ENCODE measurements at regions not wholly inside any gene's neighbourhood (a gene's known extent, or its start where the extent isn't known, plus 50 kb on each side); places are given as distances from the start of the nearest gene placed in this dataset.

DNA sequence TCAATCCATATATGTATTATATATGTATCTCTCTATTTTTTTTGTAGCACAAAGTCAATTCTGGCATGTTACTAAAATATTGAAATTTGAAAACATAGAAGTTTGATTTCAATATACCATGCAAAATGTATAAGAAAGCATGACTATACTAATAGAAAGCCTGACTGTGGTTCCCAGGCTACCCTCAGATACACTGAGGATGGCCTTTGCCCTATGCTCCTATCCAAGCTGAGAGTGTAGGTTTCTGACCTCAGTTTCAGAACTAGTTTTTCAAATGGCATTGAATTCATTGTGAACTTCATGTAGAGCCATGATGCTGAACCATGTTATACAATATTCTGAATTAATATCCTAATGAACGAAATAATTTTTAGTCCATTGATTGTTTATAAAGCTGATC is 220.4 kb upstream of the IZUMO3 start:
- Histone ChIP-seq H3K4me3 (no peak overlapping the region), H3K27ac (no peak overlapping the region), H3K27me3 (no peaks in the 10 kb centered on the region), H3K36me3 (no peaks in the 10 kb centered on the region), H3K4me1 (no peaks in the 10 kb centered on the region), H3K9me3 (no peaks in the 10 kb centered on the region)
- intact Hi-C loops (cut with DNase I) = no loop called here
- DNase-seq (ENCODE audit: low spot score in 2 of 2) = no peak
- TF ChIP-seq, protein P1, sequence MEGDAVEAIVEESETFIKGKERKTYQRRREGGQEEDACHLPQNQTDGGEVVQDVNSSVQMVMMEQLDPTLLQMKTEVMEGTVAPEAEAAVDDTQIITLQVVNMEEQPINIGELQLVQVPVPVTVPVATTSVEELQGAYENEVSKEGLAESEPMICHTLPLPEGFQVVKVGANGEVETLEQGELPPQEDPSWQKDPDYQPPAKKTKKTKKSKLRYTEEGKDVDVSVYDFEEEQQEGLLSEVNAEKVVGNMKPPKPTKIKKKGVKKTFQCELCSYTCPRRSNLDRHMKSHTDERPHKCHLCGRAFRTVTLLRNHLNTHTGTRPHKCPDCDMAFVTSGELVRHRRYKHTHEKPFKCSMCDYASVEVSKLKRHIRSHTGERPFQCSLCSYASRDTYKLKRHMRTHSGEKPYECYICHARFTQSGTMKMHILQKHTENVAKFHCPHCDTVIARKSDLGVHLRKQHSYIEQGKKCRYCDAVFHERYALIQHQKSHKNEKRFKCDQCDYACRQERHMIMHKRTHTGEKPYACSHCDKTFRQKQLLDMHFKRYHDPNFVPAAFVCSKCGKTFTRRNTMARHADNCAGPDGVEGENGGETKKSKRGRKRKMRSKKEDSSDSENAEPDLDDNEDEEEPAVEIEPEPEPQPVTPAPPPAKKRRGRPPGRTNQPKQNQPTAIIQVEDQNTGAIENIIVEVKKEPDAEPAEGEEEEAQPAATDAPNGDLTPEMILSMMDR (IDR thresholded peaks at IDR 0.05) = no peak

DNA sequence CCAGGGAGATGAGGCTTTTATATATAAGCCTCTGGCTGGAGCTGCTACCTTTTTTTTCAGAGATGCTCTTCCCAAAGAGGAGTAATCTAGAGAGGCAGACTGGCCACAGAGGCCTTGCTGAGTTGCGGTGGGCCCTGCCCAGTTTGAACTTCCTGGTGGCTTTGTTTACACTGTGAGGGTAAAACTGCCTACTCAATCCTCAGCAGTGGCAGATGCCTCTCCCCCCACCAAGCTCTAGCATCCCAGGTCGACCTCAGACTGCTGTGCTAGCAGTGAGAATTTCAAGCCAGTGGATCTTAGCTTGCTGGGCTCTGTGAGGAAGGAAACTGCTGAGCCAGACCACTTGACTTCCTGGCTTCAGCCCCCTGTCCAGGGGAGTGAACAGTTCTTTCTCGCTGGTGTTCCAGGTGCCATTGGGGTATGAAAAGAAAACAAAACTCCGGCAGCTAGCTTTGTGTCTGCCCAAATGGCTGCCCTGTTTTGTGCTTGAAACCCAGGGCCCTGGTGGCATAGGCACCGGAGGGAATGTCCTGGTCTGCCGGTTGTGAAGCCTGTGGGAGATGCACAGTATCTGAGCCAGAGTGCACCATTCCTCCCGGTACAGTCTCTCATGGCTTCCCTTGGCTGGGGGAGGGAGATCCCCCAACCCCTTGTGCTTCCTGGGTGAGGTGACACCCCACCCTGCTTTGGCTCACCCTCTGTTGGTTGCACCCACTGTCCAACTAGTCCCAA is 219.5 kb upstream of the IZUMO3 start:
- H3K4me3 ChIP-seq = no peak overlapping the region
- DNase-seq (ENCODE audit: low spot score in 2 of 2) = no peak

DNA sequence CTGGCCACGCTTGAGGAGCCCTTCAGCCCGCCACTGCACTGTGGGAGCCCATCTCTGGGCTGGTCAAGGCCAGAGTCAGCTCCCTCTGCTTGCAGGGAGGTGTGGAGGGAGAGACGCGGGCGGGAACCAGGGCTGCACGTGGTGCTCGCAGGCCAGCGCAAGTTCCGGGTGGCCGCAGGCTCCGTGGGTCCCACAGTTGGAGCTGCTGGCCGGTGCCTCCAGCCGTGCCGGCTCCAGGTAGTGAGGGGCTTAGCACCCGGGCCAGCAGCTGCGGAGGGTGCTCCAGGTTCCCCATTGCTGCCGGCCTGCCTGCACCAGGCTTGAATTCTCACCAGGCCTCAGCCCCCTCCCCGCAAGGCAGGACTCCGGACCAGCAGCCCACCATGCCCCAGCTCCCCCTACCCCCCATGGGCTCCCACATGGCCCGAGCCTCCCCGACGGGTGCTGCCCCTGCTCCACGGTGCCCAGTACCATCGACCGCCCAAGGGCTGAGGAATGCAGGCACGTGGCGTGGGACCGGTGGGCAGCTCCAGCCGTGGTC is 192.8 kb upstream of the IZUMO3 start:
- H3K9me3 ChIP-seq = no peaks in the 10 kb centered on the region
- H3K4me1 ChIP-seq = no peaks in the 10 kb centered on the region
- TF ChIP-seq, protein P1 (IDR thresholded peaks at IDR 0.05) = no peak
- no peak overlapping the region for H3K27ac ChIP-seq
- H3K4me3 ChIP-seq = no peak overlapping the region
- DNase-seq (ENCODE audit: low spot score in 2 of 2) = no peak
- intact Hi-C loops (cut with DNase I) = no loop called here
- H3K36me3 ChIP-seq = no peaks in the 10 kb centered on the region
- no peaks in the 10 kb centered on the region for H3K27me3 ChIP-seq

More for the DNA sequence above, 219.5 kb upstream of the IZUMO3 start:
- TF ChIP-seq, protein P1 (IDR thresholded peaks at IDR 0.05) = no peak
- intact Hi-C loops (cut with DNase I) = no loop called here
- no peaks in the 10 kb centered on the region for H3K27me3 ChIP-seq
- no peaks in the 10 kb centered on the region for H3K4me1 ChIP-seq
- no peaks in the 10 kb centered on the region for H3K36me3 ChIP-seq
- no peak overlapping the region for H3K27ac ChIP-seq
- H3K9me3 ChIP-seq = no peaks in the 10 kb centered on the region

GRCh38 chr9:24731754-24732153 is 186.1 kb upstream of the IZUMO3 start:
- TF ChIP-seq, protein P1 (IDR thresholded peaks at IDR 0.05) = no peak
- H3K4me3 ChIP-seq = no peak overlapping the region
- DNase-seq (ENCODE audit: low spot score in 2 of 2) = no peak
- H3K9me3 ChIP-seq = no peaks in the 10 kb centered on the region
- H3K27me3 ChIP-seq = no peaks in the 10 kb centered on the region
- no peak overlapping the region for H3K27ac ChIP-seq
- no peaks in the 10 kb centered on the region for H3K36me3 ChIP-seq
- intact Hi-C loops (cut with DNase I) = no loop called here
- H3K4me1 ChIP-seq = no peaks in the 10 kb centered on the region

- TF ChIP-seq, protein P1 (IDR thresholded peaks at IDR 0.05) = no peak
- Histone ChIP-seq H3K27me3 (no peaks in the 10 kb centered on the region), H3K36me3 (no peaks in the 10 kb centered on the region), H3K4me3 (no peak overlapping the region), H3K27ac (no peak overlapping the region), H3K9me3 (no peaks in the 10 kb centered on the region), H3K4me1 (no peaks in the 10 kb centered on the region)
- intact Hi-C loops (cut with DNase I) = loop anchor here (5.0 kb wide), 1 partner anchor 49 kb away; no protein-coding TSS in a partner anchor
- no peak for DNase-seq (ENCODE audit: low spot score in 2 of 2)
These were observed 175.9 kb upstream of the IZUMO3 start for GRCh38 chr9:24721621-24722020.

Data from ascending aorta (tissue), 2 donors.